Lower leg skin (tissue), 3 donors: ENCODE measurements at regions not wholly inside any gene's neighbourhood (a gene's known extent, or its start where the extent isn't known, plus 50 kb on each side); places are given as distances from the start of the nearest gene placed in this dataset.

Experiments
- CTCF ChIP-seq, 3 donors: fragments of 450-650 bp; IDR thresholded peaks; one replicate each; pipeline ENCODE4 v1.5.1; 2016; ENCODE audit warnings: antibody characterized with exemption in 3 of 3, mild to moderate bottlenecking in 3 of 3, moderate library complexity in 2 of 3
- POLR2A ChIP-seq, 2 donors: fragments of 450-650 bp; IDR thresholded peaks; one replicate each; pipeline ENCODE4 v1.6.1; 2016 to 2017; ENCODE audit warnings: antibody characterized with exemption in 2 of 2, mild to moderate bottlenecking in 1 of 2, moderate library complexity in 1 of 2

DNA sequence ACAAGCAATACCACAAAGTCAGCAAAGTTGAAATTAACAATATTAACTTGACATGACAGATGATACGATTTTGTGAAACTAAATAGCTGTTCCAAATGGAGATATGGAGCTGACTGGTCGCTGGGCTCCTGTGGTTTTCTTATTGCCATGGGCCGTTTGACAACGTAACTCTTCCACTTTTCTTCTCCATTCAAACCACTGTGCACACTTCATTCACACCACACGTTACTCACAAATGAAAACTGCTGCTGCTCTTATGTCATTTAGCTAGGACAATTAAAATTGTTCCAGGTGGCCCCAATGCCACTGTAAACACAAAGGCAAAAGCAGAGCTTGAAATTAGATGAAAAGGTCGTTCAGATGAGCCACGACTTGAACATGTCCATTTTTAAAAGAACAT is 94.0 kb upstream of the VGLL4 start:
- TF ChIP-seq POLR2A (IDR thresholded peaks at IDR 0.05) (no peak), CTCF (IDR thresholded peaks at IDR 0.05) (no peak)
